WTC11 (cell line): ENCODE measurements at regions not wholly inside any gene's neighbourhood (a gene's known extent, or its start where the extent isn't known, plus 50 kb on each side); places are given as distances from the start of the nearest gene placed in this dataset.

ENCODE experiments used
- ATAC-seq: fragments of 200-7000 bp; cut with Tn5 transposase; 2 replicates; pipeline ENCODE4 v1.10.0; 2021; ENCODE audit warnings: mild to moderate bottlenecking, moderate library complexity
- CTCF ChIA-PET: fragments of 300-600 bp; sonication (Branson Sonifier 250); formaldehyde crosslinking; loops from one replicate; lab custom pipeline; 2021; ENCODE audit warnings: antibody characterized with exemption; lab: Charles Lee
- POLR2A ChIA-PET: fragments of 350-600 bp; sonication (Branson Sonifier 250); formaldehyde crosslinking; loops from one replicate; lab custom pipeline; 2021; ENCODE audit warnings: antibody characterized with exemption; lab: Charles Lee
- DNase-seq: peaks from one replicate; pipeline ENCODE4 v3.0.0; 2021; ENCODE audit warnings: low spot score
- H3K27ac Mint-ChIP-seq: 2 replicates; pipeline ENCODE4 v1.8.0; 2021; ENCODE audit warnings: mixed read lengths
- H3K27me3 Mint-ChIP-seq: 2 replicates; pipeline ENCODE4 v1.8.0; 2021; ENCODE audit warnings: low read depth, mild to moderate bottlenecking, moderate library complexity, mixed read lengths
- H3K36me3 Mint-ChIP-seq: 2 replicates; pipeline ENCODE4 v1.8.0; 2021; ENCODE audit warnings: mixed read lengths
- H3K4me1 Mint-ChIP-seq: 2 replicates; pipeline ENCODE4 v1.8.0; 2022; ENCODE audit warnings: mixed read lengths
- H3K4me3 Mint-ChIP-seq: 2 replicates; pipeline ENCODE4 v1.8.0; 2021; ENCODE audit warnings: mild to moderate bottlenecking, moderate library complexity, mixed read lengths
- H3K9me3 Mint-ChIP-seq: 2 replicates; pipeline ENCODE4 v1.8.0; 2021; ENCODE audit warnings: mixed read lengths
- CBFB ChIP-seq: sonication (generic); formaldehyde crosslinking; IDR thresholded peaks from 2 replicates; pipeline ENCODE4 v1.8.1; 2022; ENCODE audit warnings: mild to moderate bottlenecking, low read depth, missing genetic modification reagents
- CREM ChIP-seq: sonication (generic); formaldehyde crosslinking; IDR thresholded peaks from 2 replicates; pipeline ENCODE4 v1.8.1; 2022; ENCODE audit warnings: mild to moderate bottlenecking, missing genetic modification reagents, moderate library complexity
- ERG ChIP-seq: fragments of 250-450 bp; sonication (Bioruptor Pico); IDR thresholded peaks from 2 replicates; pipeline ENCODE4 v1.8.0; 2021; ENCODE audit warnings: mild to moderate bottlenecking
- JAZF1 ChIP-seq: fragments of 250-450 bp; sonication (Bioruptor Pico); IDR thresholded peaks from 2 replicates; pipeline ENCODE4 v1.9.0; 2021; ENCODE audit warnings: moderate library complexity, mild to moderate bottlenecking, inconsistent platforms
- MXD4 ChIP-seq: fragments of 250-450 bp; sonication (Bioruptor Pico); IDR thresholded peaks from 2 replicates; pipeline ENCODE4 v1.8.0; 2021; ENCODE audit warnings: mild to moderate bottlenecking, moderate library complexity, borderline replicate concordance
- NFATC4 ChIP-seq: fragments of 250-450 bp; sonication (Bioruptor Pico); IDR thresholded peaks from 2 replicates; pipeline ENCODE4 v1.9.0; 2021; ENCODE audit warnings: mild to moderate bottlenecking
- NFYB ChIP-seq: sonication (generic); formaldehyde crosslinking; conservative IDR thresholded peaks from 2 replicates; pipeline ENCODE4 v1.8.0; 2022; ENCODE audit warnings: low read depth, missing genetic modification reagents
- PRDM15 ChIP-seq: sonication (generic); formaldehyde crosslinking; IDR thresholded peaks from 2 replicates; pipeline ENCODE4 v1.8.0; 2022; ENCODE audit warnings: missing genetic modification reagents
- PRRX2 ChIP-seq: fragments of 250-450 bp; sonication (Bioruptor Pico); IDR thresholded peaks from 2 replicates; pipeline ENCODE4 v1.8.0; 2021; ENCODE audit warnings: mild to moderate bottlenecking
- SOX15 ChIP-seq: fragments of 250-450 bp; sonication (Bioruptor Pico); IDR thresholded peaks from 2 replicates; pipeline ENCODE4 v1.9.0; 2021; ENCODE audit warnings: mild to moderate bottlenecking
- TCF7 ChIP-seq: sonication (generic); formaldehyde crosslinking; IDR thresholded peaks from 2 replicates; pipeline ENCODE4 v1.8.0; 2022; ENCODE audit warnings: mild to moderate bottlenecking, low read depth, missing genetic modification reagents, moderate library complexity
- ZNF121 ChIP-seq: sonication (generic); formaldehyde crosslinking; IDR thresholded peaks from 2 replicates; pipeline ENCODE4 v1.8.0; 2023; ENCODE audit warnings: missing genetic modification reagents
- ZNF423 ChIP-seq: fragments of 250-450 bp; sonication (Bioruptor Pico); IDR thresholded peaks from 2 replicates; pipeline ENCODE4 v2.1.2; 2022; ENCODE audit warnings: mild to moderate bottlenecking, moderate library complexity
- ZNF512 ChIP-seq: sonication (generic); formaldehyde crosslinking; IDR thresholded peaks from 2 replicates; pipeline ENCODE4 v1.8.1; 2022; ENCODE audit warnings: missing genetic modification reagents, borderline replicate concordance
- TF ChIP-seq, protein P1 (sequence below): sonication (generic); formaldehyde crosslinking; IDR thresholded peaks from 2 replicates; pipeline ENCODE4 v1.8.0; 2022; ENCODE audit warnings: mild to moderate bottlenecking, missing genetic modification reagents
- TF ChIP-seq, protein P2 (sequence below): fragments of 250-450 bp; sonication (Bioruptor Pico); IDR thresholded peaks from 2 replicates; pipeline ENCODE4 v1.9.0; 2021; ENCODE audit warnings: moderate library complexity, mild to moderate bottlenecking, inconsistent platforms, borderline replicate concordance
- TF ChIP-seq, protein P3 (sequence below): sonication (generic); formaldehyde crosslinking; IDR thresholded peaks from 2 replicates; pipeline ENCODE4 v1.8.1; 2023; ENCODE audit warnings: mild to moderate bottlenecking, missing genetic modification reagents
- TF ChIP-seq, protein P4 (sequence below): sonication (generic); formaldehyde crosslinking; IDR thresholded peaks from 2 replicates; pipeline ENCODE4 v1.8.1; 2022; ENCODE audit warnings: mild to moderate bottlenecking, missing genetic modification reagents, moderate library complexity, borderline replicate concordance
- TF ChIP-seq, protein P5 (sequence below): fragments of 250-450 bp; sonication (Bioruptor Pico); IDR thresholded peaks from 2 replicates; pipeline ENCODE4 v1.9.0; 2021; ENCODE audit warnings: mild to moderate bottlenecking

DNA sequence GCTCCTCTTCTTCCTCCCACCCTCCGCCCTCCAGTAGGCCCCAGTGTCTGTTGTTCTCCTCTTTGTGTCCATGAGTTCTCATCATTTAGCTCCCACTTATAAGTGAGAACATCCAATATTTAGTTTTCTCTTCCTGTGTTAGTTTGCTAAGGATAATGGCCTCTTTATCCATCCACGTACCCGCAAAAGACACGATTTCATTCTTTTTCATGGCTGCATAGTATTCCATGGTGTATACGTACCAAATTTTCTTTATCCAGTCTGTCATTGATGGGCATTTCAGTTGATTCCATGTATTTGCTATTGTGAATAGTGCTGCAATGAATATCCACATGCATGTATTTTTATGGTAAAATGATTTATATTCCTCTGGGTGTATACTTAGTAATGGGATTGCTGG is 82.2 kb downstream of the COPS8 start:
- Mint-ChIP-seq H3K9me3 (peaks cover 28% of the 10 kb centered on the region), H3K4me1 (peaks cover 20% of the 10 kb centered on the region), H3K4me3 (no peak overlapping the region), H3K27ac (no peak overlapping the region), H3K36me3 (peaks cover 19% of the 10 kb centered on the region), H3K27me3 (no peaks in the 10 kb centered on the region; the same call in 1 of the 2 replicates)
- DNase-seq: no peak
- TF ChIP-seq ZNF512 (CRISPR knock-in tag) (no peak), ZNF423 (no peak), PRDM15 (no peak), PRRX2 (no peak)
- ATAC-seq: no peak
- ChIA-PET POLR2A (no interaction called here), CTCF (no interaction called here)

DNA sequence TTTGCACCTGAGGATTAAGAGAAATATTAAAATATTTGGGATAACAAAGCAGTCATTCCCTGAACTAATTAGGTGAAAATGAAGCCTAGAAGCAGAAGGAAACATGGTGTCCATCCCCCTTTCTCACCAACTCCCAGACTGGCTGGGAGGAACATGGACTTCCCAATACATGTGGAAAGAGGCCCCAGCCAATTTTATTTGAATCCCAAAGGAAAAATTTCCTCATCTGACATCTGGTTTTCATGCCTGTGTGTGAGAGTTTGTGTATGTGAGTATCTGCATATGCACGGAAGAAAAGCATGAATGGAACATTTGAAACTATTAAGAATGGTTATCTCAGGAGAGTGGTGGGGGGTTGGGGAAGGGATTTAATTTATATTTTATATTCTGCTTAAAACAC is 84.3 kb downstream of the COPS8 start:
- DNase-seq (no peak), ATAC-seq (no peak)
- peaks cover 45% of the 10 kb centered on the region for H3K9me3 Mint-ChIP-seq
- H3K36me3 Mint-ChIP-seq: peaks cover 19% of the 10 kb centered on the region
- ChIA-PET CTCF (no interaction called here), POLR2A (no interaction called here)
- H3K27me3 Mint-ChIP-seq: no peaks in the 10 kb centered on the region; the same call in none of the 2 replicates
- H3K4me1 Mint-ChIP-seq: peaks cover 20% of the 10 kb centered on the region
- no peak overlapping the region for H3K27ac Mint-ChIP-seq
- no peak overlapping the region for H3K4me3 Mint-ChIP-seq
- TF ChIP-seq CREM (CRISPR knock-in tag) (no peak), ZNF423 (no peak), MXD4 (CRISPR knock-in tag) (no peak), SOX15 (CRISPR knock-in tag) (no peak), PRRX2 (no peak), NFYB (CRISPR knock-in tag) (no peak), ERG (CRISPR knock-in tag) (no peak), CBFB (no peak), ZNF121 (CRISPR knock-in tag) (no peak), TCF7 (CRISPR knock-in tag) (no peak), NFATC4 (no peak), JAZF1 (no peak)
- TF ChIP-seq, protein P1, sequence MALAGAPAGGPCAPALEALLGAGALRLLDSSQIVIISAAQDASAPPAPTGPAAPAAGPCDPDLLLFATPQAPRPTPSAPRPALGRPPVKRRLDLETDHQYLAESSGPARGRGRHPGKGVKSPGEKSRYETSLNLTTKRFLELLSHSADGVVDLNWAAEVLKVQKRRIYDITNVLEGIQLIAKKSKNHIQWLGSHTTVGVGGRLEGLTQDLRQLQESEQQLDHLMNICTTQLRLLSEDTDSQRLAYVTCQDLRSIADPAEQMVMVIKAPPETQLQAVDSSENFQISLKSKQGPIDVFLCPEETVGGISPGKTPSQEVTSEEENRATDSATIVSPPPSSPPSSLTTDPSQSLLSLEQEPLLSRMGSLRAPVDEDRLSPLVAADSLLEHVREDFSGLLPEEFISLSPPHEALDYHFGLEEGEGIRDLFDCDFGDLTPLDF: no peak
- TF ChIP-seq, protein P2, sequence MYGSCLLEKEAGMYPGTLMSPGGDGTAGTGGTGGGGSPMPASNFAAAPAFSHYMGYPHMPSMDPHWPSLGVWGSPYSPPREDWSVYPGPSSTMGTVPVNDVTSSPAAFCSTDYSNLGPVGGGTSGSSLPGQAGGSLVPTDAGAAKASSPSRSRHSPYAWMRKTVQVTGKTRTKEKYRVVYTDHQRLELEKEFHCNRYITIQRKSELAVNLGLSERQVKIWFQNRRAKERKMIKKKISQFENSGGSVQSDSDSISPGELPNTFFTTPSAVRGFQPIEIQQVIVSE: no peak
- TF ChIP-seq, protein P3, sequence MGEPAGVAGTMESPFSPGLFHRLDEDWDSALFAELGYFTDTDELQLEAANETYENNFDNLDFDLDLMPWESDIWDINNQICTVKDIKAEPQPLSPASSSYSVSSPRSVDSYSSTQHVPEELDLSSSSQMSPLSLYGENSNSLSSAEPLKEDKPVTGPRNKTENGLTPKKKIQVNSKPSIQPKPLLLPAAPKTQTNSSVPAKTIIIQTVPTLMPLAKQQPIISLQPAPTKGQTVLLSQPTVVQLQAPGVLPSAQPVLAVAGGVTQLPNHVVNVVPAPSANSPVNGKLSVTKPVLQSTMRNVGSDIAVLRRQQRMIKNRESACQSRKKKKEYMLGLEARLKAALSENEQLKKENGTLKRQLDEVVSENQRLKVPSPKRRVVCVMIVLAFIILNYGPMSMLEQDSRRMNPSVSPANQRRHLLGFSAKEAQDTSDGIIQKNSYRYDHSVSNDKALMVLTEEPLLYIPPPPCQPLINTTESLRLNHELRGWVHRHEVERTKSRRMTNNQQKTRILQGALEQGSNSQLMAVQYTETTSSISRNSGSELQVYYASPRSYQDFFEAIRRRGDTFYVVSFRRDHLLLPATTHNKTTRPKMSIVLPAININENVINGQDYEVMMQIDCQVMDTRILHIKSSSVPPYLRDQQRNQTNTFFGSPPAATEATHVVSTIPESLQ (CRISPR knock-in tag): no peak
- TF ChIP-seq, protein P4, sequence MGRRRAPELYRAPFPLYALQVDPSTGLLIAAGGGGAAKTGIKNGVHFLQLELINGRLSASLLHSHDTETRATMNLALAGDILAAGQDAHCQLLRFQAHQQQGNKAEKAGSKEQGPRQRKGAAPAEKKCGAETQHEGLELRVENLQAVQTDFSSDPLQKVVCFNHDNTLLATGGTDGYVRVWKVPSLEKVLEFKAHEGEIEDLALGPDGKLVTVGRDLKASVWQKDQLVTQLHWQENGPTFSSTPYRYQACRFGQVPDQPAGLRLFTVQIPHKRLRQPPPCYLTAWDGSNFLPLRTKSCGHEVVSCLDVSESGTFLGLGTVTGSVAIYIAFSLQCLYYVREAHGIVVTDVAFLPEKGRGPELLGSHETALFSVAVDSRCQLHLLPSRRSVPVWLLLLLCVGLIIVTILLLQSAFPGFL: no peak
- TF ChIP-seq, protein P5, sequence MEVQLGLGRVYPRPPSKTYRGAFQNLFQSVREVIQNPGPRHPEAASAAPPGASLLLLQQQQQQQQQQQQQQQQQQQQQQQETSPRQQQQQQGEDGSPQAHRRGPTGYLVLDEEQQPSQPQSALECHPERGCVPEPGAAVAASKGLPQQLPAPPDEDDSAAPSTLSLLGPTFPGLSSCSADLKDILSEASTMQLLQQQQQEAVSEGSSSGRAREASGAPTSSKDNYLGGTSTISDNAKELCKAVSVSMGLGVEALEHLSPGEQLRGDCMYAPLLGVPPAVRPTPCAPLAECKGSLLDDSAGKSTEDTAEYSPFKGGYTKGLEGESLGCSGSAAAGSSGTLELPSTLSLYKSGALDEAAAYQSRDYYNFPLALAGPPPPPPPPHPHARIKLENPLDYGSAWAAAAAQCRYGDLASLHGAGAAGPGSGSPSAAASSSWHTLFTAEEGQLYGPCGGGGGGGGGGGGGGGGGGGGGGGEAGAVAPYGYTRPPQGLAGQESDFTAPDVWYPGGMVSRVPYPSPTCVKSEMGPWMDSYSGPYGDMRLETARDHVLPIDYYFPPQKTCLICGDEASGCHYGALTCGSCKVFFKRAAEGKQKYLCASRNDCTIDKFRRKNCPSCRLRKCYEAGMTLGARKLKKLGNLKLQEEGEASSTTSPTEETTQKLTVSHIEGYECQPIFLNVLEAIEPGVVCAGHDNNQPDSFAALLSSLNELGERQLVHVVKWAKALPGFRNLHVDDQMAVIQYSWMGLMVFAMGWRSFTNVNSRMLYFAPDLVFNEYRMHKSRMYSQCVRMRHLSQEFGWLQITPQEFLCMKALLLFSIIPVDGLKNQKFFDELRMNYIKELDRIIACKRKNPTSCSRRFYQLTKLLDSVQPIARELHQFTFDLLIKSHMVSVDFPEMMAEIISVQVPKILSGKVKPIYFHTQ (CRISPR knock-in tag): no peak
